ENCODE measurements at regions not wholly inside any gene's neighbourhood (a gene's known extent, or its start where the extent isn't known, plus 50 kb on each side); places are given as distances from the start of the nearest gene placed in this dataset.
"Not testable (repeated sequence)": the region's sequence is repeated elsewhere in the genome, so short reads cannot be mapped to it uniquely, and the experiment has no call there.

DNA sequence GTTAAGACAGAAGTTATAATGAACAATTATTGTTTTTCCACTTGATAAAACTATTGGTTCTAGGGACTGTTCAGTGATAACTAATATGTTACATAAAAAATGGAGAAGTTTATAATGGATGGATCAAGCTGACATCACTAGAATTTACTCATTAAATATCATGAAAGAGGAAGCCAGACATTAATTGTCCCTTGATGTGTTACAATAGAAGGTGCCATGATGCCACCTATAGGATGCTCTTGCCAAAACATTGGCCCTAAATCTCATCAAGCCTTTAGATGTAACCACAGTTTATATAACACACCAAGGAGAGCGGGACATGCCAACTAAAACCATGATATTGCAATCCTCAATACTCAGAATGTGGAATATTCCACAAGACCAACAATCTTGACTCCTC is 147.9 kb upstream of the MON1B start:
- Histone ChIP-seq H3K4me1 (ENCODE audit: control insufficient read depth in 3 of 3, insufficient read depth in 3 of 3, low read length in 3 of 3) (no peaks in the 10 kb centered on the region), H3K27ac (ENCODE audit: low read depth, low read length) (no peak overlapping the region), H3K27me3 (ENCODE audit: control insufficient read depth in 3 of 3, insufficient read depth in 3 of 3, low read length in 3 of 3) (no peaks in the 10 kb centered on the region), H3K9ac (ENCODE audit: low read depth in 1 of 3, low read length in 3 of 3) (no peak overlapping the region), H3K4me3 (ENCODE audit: low read length in 3 of 3) (no peak overlapping the region), H3K36me3 (ENCODE audit: control insufficient read depth in 3 of 3, insufficient read depth in 3 of 3, low read length in 3 of 3) (no peaks in the 10 kb centered on the region), H3K9me3 (ENCODE audit: control insufficient read depth in 3 of 3, low read length in 3 of 3) (no peaks in the 10 kb centered on the region)

DNA sequence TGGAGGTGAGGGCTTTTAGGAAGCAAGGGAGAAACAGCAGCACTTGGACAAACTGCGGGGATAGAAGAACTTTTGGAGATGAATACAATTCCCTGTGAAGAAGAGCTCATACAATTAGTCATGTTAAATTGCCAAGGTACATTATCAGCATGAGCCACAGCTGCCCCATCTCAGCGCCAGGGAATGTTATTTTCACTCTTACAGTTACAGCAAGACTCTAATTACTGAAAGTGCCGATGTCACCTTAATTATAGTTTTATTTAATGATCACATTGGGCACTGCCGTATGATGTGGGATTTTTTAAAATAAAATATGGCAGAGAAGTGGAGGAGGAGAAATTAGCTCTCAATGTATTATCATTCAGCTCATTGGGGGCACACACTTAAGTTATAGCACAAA is 144.8 kb upstream of the MON1B start:
- Histone ChIP-seq H3K27ac (ENCODE audit: low read depth, low read length) (no peak overlapping the region), H3K36me3 (ENCODE audit: control insufficient read depth in 3 of 3, insufficient read depth in 3 of 3, low read length in 3 of 3) (no peaks in the 10 kb centered on the region), H3K27me3 (ENCODE audit: control insufficient read depth in 3 of 3, insufficient read depth in 3 of 3, low read length in 3 of 3) (no peaks in the 10 kb centered on the region), H3K4me1 (ENCODE audit: control insufficient read depth in 3 of 3, insufficient read depth in 3 of 3, low read length in 3 of 3) (no peaks in the 10 kb centered on the region), H3K9ac (ENCODE audit: low read depth in 1 of 3, low read length in 3 of 3) (no peak overlapping the region), H3K4me3 (ENCODE audit: low read length in 3 of 3) (no peak overlapping the region), H3K9me3 (ENCODE audit: control insufficient read depth in 3 of 3, low read length in 3 of 3) (no peaks in the 10 kb centered on the region)

DNA sequence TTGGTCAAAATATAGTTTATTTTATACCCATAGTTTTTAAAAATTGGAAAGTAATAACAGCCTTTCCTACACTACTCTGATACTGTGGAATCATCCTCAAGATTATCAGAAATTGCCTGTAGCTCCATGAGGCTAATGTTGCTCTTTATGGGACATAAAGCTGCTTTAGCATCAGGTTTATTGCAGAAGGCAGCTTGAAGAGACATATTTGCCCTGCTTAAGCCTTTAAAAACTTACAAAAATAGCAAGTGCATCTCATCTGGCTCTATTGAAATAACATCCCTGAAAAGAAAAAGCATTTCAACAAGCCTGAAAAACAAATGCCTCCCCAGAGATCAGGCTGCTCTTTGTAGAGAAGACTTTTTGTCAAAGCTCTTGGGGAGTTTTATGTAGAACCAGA is 142.9 kb upstream of the MON1B start:
- Histone ChIP-seq H3K9ac (ENCODE audit: low read depth in 1 of 3, low read length in 3 of 3) (no peak overlapping the region), H3K27ac (ENCODE audit: low read depth, low read length) (no peak overlapping the region), H3K4me1 (ENCODE audit: control insufficient read depth in 3 of 3, insufficient read depth in 3 of 3, low read length in 3 of 3) (no peaks in the 10 kb centered on the region), H3K4me3 (ENCODE audit: low read length in 3 of 3) (no peak overlapping the region), H3K36me3 (ENCODE audit: control insufficient read depth in 3 of 3, insufficient read depth in 3 of 3, low read length in 3 of 3) (no peaks in the 10 kb centered on the region), H3K27me3 (ENCODE audit: control insufficient read depth in 3 of 3, insufficient read depth in 3 of 3, low read length in 3 of 3) (no peaks in the 10 kb centered on the region), H3K9me3 (ENCODE audit: control insufficient read depth in 3 of 3, low read length in 3 of 3) (no peaks in the 10 kb centered on the region)

- no peaks in the 10 kb centered on the region for H3K4me1 ChIP-seq (ENCODE audit: control insufficient read depth in 3 of 3, insufficient read depth in 3 of 3, low read length in 3 of 3)
These were observed 141.4 kb upstream of the MON1B start for GRCh38 chr16:77049577-77049976.

GRCh38 chr16:77056597-77056996 is 134.4 kb upstream of the MON1B start:
- H3K9me3 ChIP-seq (ENCODE audit: control insufficient read depth in 3 of 3, low read length in 3 of 3); H3K27me3 ChIP-seq (ENCODE audit: control insufficient read depth in 3 of 3, insufficient read depth in 3 of 3, low read length in 3 of 3); H3K36me3 ChIP-seq (ENCODE audit: control insufficient read depth in 3 of 3, insufficient read depth in 3 of 3, low read length in 3 of 3); H3K4me1 ChIP-seq (ENCODE audit: control insufficient read depth in 3 of 3, insufficient read depth in 3 of 3, low read length in 3 of 3); H3K4me3 ChIP-seq (ENCODE audit: low read length in 3 of 3); H3K27ac ChIP-seq (ENCODE audit: low read depth, low read length); H3K9ac ChIP-seq (ENCODE audit: low read depth in 1 of 3, low read length in 3 of 3): not testable (repeated sequence)

More at GRCh38 chr16:77049577-77049976, 141.4 kb upstream of the MON1B start:
- H3K9ac ChIP-seq (ENCODE audit: low read depth in 1 of 3, low read length in 3 of 3), result no peak overlapping the region
- H3K4me3 ChIP-seq (ENCODE audit: low read length in 3 of 3), result no peak overlapping the region
- H3K36me3 ChIP-seq (ENCODE audit: control insufficient read depth in 3 of 3, insufficient read depth in 3 of 3, low read length in 3 of 3), result no peaks in the 10 kb centered on the region
- H3K27ac ChIP-seq (ENCODE audit: low read depth, low read length), result no peak overlapping the region
- no peaks in the 10 kb centered on the region for H3K27me3 ChIP-seq (ENCODE audit: control insufficient read depth in 3 of 3, insufficient read depth in 3 of 3, low read length in 3 of 3)
- H3K9me3 ChIP-seq (ENCODE audit: control insufficient read depth in 3 of 3, low read length in 3 of 3), result no peaks in the 10 kb centered on the region

DNA sequence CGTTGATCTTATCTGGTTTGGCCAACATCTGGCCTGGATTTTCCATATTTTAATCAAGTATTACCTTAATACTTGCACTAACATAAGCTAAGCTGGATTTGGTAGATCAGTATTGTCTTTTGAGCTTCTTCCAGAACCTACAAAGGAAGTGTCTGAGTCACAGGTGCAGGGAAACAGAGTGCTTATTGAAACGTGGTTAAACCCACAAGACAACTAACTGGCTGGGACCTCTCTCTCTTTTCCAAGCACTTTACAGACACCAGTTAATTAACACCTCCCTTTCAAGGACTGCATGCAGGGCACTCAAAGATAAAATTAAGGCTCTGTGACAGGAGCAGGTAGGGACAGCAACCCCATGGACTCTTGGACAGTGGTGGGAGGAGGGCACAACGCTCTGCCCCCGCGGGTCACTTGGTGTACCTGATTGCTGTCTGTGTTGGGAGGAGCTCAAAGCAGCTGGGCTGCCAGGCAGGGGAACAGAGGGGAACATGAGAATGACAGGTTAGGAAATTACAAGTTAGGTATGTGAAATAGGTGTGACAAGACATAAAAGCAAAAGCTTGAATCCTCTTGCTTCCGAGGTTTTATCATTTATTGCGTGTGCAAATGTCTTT is 133.7 kb upstream of the MON1B start:
- no peaks in the 10 kb centered on the region for H3K27me3 ChIP-seq (ENCODE audit: control insufficient read depth in 3 of 3, insufficient read depth in 3 of 3, low read length in 3 of 3)
- H3K36me3 ChIP-seq (ENCODE audit: control insufficient read depth in 3 of 3, insufficient read depth in 3 of 3, low read length in 3 of 3), result no peaks in the 10 kb centered on the region
- no peak overlapping the region for H3K27ac ChIP-seq (ENCODE audit: low read depth, low read length)
- peaks cover 0 to 2% (median 0%) of the 10 kb centered on the region in 3 donors for H3K9me3 ChIP-seq (ENCODE audit: control insufficient read depth in 3 of 3, low read length in 3 of 3)
- no peak overlapping the region for H3K4me3 ChIP-seq (ENCODE audit: low read length in 3 of 3)
- no peak overlapping the region for H3K9ac ChIP-seq (ENCODE audit: low read depth in 1 of 3, low read length in 3 of 3)
- no peaks in the 10 kb centered on the region for H3K4me1 ChIP-seq (ENCODE audit: control insufficient read depth in 3 of 3, insufficient read depth in 3 of 3, low read length in 3 of 3)

DNA sequence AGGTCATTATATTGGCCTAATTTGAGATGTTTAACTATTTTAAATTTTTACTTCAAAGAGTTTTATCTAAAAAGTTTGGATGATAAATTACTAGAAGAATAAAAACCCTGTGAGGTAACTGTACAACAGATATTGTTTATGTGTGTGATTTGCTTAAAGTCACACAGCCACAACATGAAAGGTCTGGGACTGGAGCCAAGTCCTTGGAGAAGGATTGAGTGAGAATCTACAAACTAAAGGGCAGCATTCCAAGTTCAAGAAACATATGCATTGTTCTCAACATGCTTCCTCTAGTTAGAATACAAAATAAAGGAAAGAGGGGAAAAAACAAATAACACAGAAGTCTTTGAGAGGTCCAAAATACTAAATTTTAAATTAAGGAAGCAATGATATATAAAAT is 131.5 kb upstream of the MON1B start:
- Histone ChIP-seq H3K9ac (ENCODE audit: low read depth in 1 of 3, low read length in 3 of 3) (no peak overlapping the region), H3K4me1 (ENCODE audit: control insufficient read depth in 3 of 3, insufficient read depth in 3 of 3, low read length in 3 of 3) (peaks cover 0 to 3% (median 0%) of the 10 kb centered on the region in 3 donors), H3K4me3 (ENCODE audit: low read length in 3 of 3) (no peak overlapping the region), H3K27me3 (ENCODE audit: control insufficient read depth in 3 of 3, insufficient read depth in 3 of 3, low read length in 3 of 3) (no peaks in the 10 kb centered on the region), H3K9me3 (ENCODE audit: control insufficient read depth in 3 of 3, low read length in 3 of 3) (peaks cover 0 to 2% (median 0%) of the 10 kb centered on the region in 3 donors), H3K36me3 (ENCODE audit: control insufficient read depth in 3 of 3, insufficient read depth in 3 of 3, low read length in 3 of 3) (no peaks in the 10 kb centered on the region), H3K27ac (ENCODE audit: low read depth, low read length) (no peak overlapping the region)

DNA sequence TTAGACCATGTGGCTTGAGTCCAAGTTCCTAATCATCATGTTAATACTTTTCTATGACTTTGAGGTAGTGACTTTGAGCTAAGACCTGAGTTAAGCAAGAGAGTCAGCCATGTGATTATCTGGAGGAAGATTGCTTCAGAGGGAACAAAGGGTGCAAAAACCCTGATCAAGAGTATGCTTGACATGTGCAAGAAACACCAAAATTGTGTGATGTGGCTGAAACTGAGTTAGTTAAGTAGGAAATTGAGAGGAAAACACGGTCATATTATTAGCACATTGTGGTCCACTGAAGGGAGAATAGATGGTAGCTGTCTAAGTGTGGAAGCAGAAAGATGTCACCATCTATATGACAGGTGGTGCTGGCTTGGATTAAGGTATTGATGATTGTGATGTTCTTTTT is 130.4 kb upstream of the MON1B start:
- H3K36me3 ChIP-seq (ENCODE audit: control insufficient read depth in 3 of 3, insufficient read depth in 3 of 3, low read length in 3 of 3), result no peaks in the 10 kb centered on the region
- H3K9me3 ChIP-seq (ENCODE audit: control insufficient read depth in 3 of 3, low read length in 3 of 3), result peaks cover 0 to 2% (median 0%) of the 10 kb centered on the region in 3 donors
- H3K4me1 ChIP-seq (ENCODE audit: control insufficient read depth in 3 of 3, insufficient read depth in 3 of 3, low read length in 3 of 3), result peaks cover 0 to 3% (median 0%) of the 10 kb centered on the region in 3 donors
- no peak overlapping the region for H3K27ac ChIP-seq (ENCODE audit: low read depth, low read length)
- no peaks in the 10 kb centered on the region for H3K27me3 ChIP-seq (ENCODE audit: control insufficient read depth in 3 of 3, insufficient read depth in 3 of 3, low read length in 3 of 3)
- H3K9ac ChIP-seq (ENCODE audit: low read depth in 1 of 3, low read length in 3 of 3), result no peak overlapping the region
- H3K4me3 ChIP-seq (ENCODE audit: low read length in 3 of 3), result no peak overlapping the region

DNA sequence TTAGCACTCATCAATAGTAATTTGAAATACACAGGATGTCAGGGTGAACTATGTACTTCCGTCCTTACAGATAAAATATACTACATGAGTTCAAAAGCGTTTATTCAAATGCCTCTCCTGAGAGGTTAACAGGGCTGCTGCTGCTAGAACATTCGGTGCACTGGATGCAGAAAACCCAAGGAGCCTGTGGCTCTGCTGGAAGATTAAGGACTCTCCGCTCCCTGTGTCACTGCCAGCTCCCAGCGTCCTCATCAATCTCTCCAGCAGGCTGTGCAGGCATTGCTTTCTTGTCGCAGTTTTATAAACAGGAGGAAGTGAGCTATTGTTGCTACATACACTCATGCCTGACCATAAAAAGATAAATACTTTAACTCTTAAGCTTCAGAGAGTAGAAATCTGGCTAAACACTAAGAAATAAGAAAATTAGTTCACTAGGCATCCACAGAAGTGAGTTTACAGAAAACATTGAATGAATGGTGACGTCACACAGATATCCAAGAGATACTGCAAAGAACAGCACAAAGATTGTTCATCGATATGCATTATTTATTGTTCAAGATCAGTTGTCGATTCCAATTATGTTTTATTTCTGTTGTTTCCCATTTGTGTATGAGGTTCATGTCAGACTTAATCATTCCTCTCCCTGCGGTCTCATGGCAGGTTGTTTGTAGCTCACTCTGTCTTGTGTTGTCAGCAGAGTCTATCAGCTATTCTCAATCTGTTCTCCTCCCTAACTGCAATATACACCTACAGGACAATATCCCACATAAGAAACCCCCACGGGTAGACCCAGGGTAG is 127.9 kb upstream of the MON1B start:
- no peak overlapping the region for H3K27ac ChIP-seq (ENCODE audit: low read depth, low read length)
- no peaks in the 10 kb centered on the region for H3K27me3 ChIP-seq (ENCODE audit: control insufficient read depth in 3 of 3, insufficient read depth in 3 of 3, low read length in 3 of 3)
- H3K9ac ChIP-seq (ENCODE audit: low read depth in 1 of 3, low read length in 3 of 3), result no peak overlapping the region
- peaks cover 0 to 3% (median 0%) of the 10 kb centered on the region in 3 donors for H3K4me1 ChIP-seq (ENCODE audit: control insufficient read depth in 3 of 3, insufficient read depth in 3 of 3, low read length in 3 of 3)
- no peak overlapping the region for H3K4me3 ChIP-seq (ENCODE audit: low read length in 3 of 3)
- no peaks in the 10 kb centered on the region for H3K36me3 ChIP-seq (ENCODE audit: control insufficient read depth in 3 of 3, insufficient read depth in 3 of 3, low read length in 3 of 3)
- no peaks in the 10 kb centered on the region for H3K9me3 ChIP-seq (ENCODE audit: control insufficient read depth in 3 of 3, low read length in 3 of 3)

GRCh38 chr16:77063676-77064016 is 127.3 kb upstream of the MON1B start:
- H3K9ac ChIP-seq (ENCODE audit: low read depth in 1 of 3, low read length in 3 of 3), result no peak overlapping the region
- no peaks in the 10 kb centered on the region for H3K36me3 ChIP-seq (ENCODE audit: control insufficient read depth in 3 of 3, insufficient read depth in 3 of 3, low read length in 3 of 3)
- no peak overlapping the region for H3K27ac ChIP-seq (ENCODE audit: low read depth, low read length)
- no peaks in the 10 kb centered on the region for H3K9me3 ChIP-seq (ENCODE audit: control insufficient read depth in 3 of 3, low read length in 3 of 3)
- H3K27me3 ChIP-seq (ENCODE audit: control insufficient read depth in 3 of 3, insufficient read depth in 3 of 3, low read length in 3 of 3), result no peaks in the 10 kb centered on the region
- no peak overlapping the region for H3K4me3 ChIP-seq (ENCODE audit: low read length in 3 of 3)
- H3K4me1 ChIP-seq (ENCODE audit: control insufficient read depth in 3 of 3, insufficient read depth in 3 of 3, low read length in 3 of 3), result peaks cover 0 to 3% (median 0%) of the 10 kb centered on the region in 3 donors

All from skeletal muscle tissue (tissue), 3 donors.